Adrenal gland (tissue), 9 donors: ENCODE measurements at regions not wholly inside any gene's neighbourhood (a gene's known extent, or its start where the extent isn't known, plus 50 kb on each side); places are given as distances from the start of the nearest gene placed in this dataset.

ENCODE experiments used
- DNase-seq, 7 donors: peaks; one replicate each; pipeline ENCODE4 v3.0.0-alpha.2; 2019 to 2020
- H3K27ac ChIP-seq, 5 donors: fragments of 200-600 bp; sonication (generic) in 4 of 5; 1 replicate in 3 of 5; 2 replicates in 2 of 5; pipeline versions ENCODE4 v1.5.1 to v1.8.0; 2016 to 2020; ENCODE audit warnings: mild to moderate bottlenecking in 1 of 5
- H3K27me3 ChIP-seq: fragments of 200-600 bp; 2 replicates; pipeline ENCODE4 v1.8.0; 2021
- H3K36me3 ChIP-seq, 2 donors: fragments of 200-600 bp; replicated peaks in 1 of 2; 1 replicate in 1 of 2; 2 replicates in 1 of 2; pipeline versions ENCODE4 v1.5.1 to v1.8.0; 2018 to 2022
- H3K4me1 ChIP-seq, 2 donors: fragments of 200-600 bp; replicated peaks in 1 of 2; 1 replicate in 1 of 2; 2 replicates in 1 of 2; pipeline versions ENCODE4 v1.5.1 to v1.8.0; 2018 to 2021
- H3K4me3 ChIP-seq, 4 donors: fragments of 200-600 bp; sonication (generic) in 3 of 4; one replicate each; pipeline ENCODE4 v1.5.1; 2016 to 2018
- H3K9me3 ChIP-seq, 3 donors: fragments of 200-600 bp; sonication (generic) in 1 of 3; replicated peaks in 1 of 3; 1 replicate in 2 of 3; 2 replicates in 1 of 3; pipeline versions ENCODE4 v1.5.1 to v1.8.0; 2016 to 2021
- CTCF ChIP-seq, 6 experiments: fragments of 450-650 bp in 4 of 6; fragments of 200-600 bp in 2 of 6; sonication (generic) in 1 of 6; IDR thresholded peaks; 1 replicate in 5 of 6; 2 replicates in 1 of 6; pipeline versions ENCODE4 v1.5.1 to v1.8.0; 2016 to 2021; ENCODE audit warnings: antibody characterized with exemption in 6 of 6, mild to moderate bottlenecking in 2 of 6, moderate library complexity in 1 of 6
- POLR2A ChIP-seq, 2 donors: fragments of 450-650 bp; IDR thresholded peaks; one replicate each; pipeline ENCODE4 v1.6.1; 2017; ENCODE audit warnings: antibody characterized with exemption in 2 of 2, mild to moderate bottlenecking in 2 of 2, moderate library complexity in 1 of 2
- WGBS, 4 donors: extraction: QIAGEN DNeasy Blood & Tissue Kit in 2 of 4; methylation state at CpG; one replicate each; pipeline versions ENCODE4 v1.1.5 to v1.1.7; 2013 to 2017; 5-methylcytosine and 5-hydroxymethylcytosine counted together
- intact Hi-C, 2 donors: fragments of 100-400 bp; cut with DNase I; formaldehyde crosslinking; loops; one replicate each; pipeline versions ENCODE4 v1.14.1 to v1.15.0; 2022 to 2023
- donor health status: healthy with polysubstance abuse.
- donor health status: Bipolar disorder and iron deficiency.
- donor health status: DM: yes; HTN: yes; CAD: no.
- donor health status: DM: no; HTN: no; CAD: no.
- donor health status: DM: no; HTN: no; CAD: no.

GRCh38 chr10:59106441-59106840 is 70.0 kb upstream of the PHYHIPL start:
- H3K27ac ChIP-seq = no peak overlapping the region
- TF ChIP-seq POLR2A (IDR thresholded peaks at IDR 0.05) (no peak), CTCF (IDR thresholded peaks at IDR 0.05) (no peak)
- intact Hi-C loops = no loop called here
- WGBS, 4 donors = 95 to 100% (median 96%) methylated on average over 1 of the region's 1 CpG
- H3K4me3 ChIP-seq = no peak overlapping the region
- DNase-seq = no peak
- H3K27me3 ChIP-seq = no peaks in the 10 kb centered on the region
- H3K4me1 ChIP-seq = peaks cover 0 to 7% of the 10 kb centered on the region in 2 donors
- H3K36me3 ChIP-seq = no peaks in the 10 kb centered on the region
- H3K9me3 ChIP-seq = no peaks in the 10 kb centered on the region

- Histone ChIP-seq H3K27me3 (no peaks in the 10 kb centered on the region), H3K4me1 (peaks cover 0 to 7% of the 10 kb centered on the region in 2 donors)
- WGBS, 4 donors = 79 to 84% (median 80%) methylated on average over 1 of the region's 1 CpG
Measured at GRCh38 chr10:59107147-59107546, 69.3 kb upstream of the PHYHIPL start.

GRCh38 chr10:59108296-59108870 is 68.1 kb upstream of the PHYHIPL start:
- intact Hi-C loops = no loop called here
- Histone ChIP-seq H3K36me3 (no peaks in the 10 kb centered on the region), H3K9me3 (no peaks in the 10 kb centered on the region), H3K4me1 (peaks cover 0 to 7% of the 10 kb centered on the region in 2 donors), H3K4me3 (no peak overlapping the region), H3K27ac (no peak overlapping the region), H3K27me3 (no peaks in the 10 kb centered on the region)
- no peak for DNase-seq
- TF ChIP-seq POLR2A (IDR thresholded peaks at IDR 0.05) (no peak), CTCF (IDR thresholded peaks at IDR 0.05) (no peak)
- 52 to 64% (median 57%) methylated on average over 1 of the region's 1 CpG for WGBS, 4 donors

More at GRCh38 chr10:59107147-59107546, 69.3 kb upstream of the PHYHIPL start:
- TF ChIP-seq POLR2A (IDR thresholded peaks at IDR 0.05) (no peak), CTCF (IDR thresholded peaks at IDR 0.05) (no peak)
- H3K9me3 ChIP-seq = no peaks in the 10 kb centered on the region
- intact Hi-C loops = no loop called here
- H3K4me3 ChIP-seq = no peak overlapping the region
- no peaks in the 10 kb centered on the region for H3K36me3 ChIP-seq
- H3K27ac ChIP-seq = no peak overlapping the region
- no peak for DNase-seq

- no peaks in the 10 kb centered on the region for H3K36me3 ChIP-seq
- intact Hi-C loops = no loop called here
- no peak for DNase-seq
- H3K9me3 ChIP-seq = no peaks in the 10 kb centered on the region
- no peak overlapping the region for H3K4me3 ChIP-seq
- H3K27ac ChIP-seq = no peak overlapping the region
- WGBS, 4 donors = 39 to 81% (median 46%) methylated on average over 1 of the region's 1 CpG
- TF ChIP-seq POLR2A (IDR thresholded peaks at IDR 0.05) (no peak), CTCF (IDR thresholded peaks at IDR 0.05) (no peak)
- H3K4me1 ChIP-seq = peaks cover 0 to 7% of the 10 kb centered on the region in 2 donors
- H3K27me3 ChIP-seq = no peaks in the 10 kb centered on the region
Measured at GRCh38 chr10:59108886-59109288, 67.6 kb upstream of the PHYHIPL start.
